Esophagus muscularis mucosa (tissue), 4 donors: ENCODE measurements at regions not wholly inside any gene's neighbourhood (a gene's known extent, or its start where the extent isn't known, plus 50 kb on each side); places are given as distances from the start of the nearest gene placed in this dataset.
"Not testable (repeated sequence)": the region's sequence is repeated elsewhere in the genome, so short reads cannot be mapped to it uniquely, and the experiment has no call there.

Experiments
- DNase-seq: peaks from one replicate; pipeline ENCODE4 v3.0.0-alpha.2; 2017; ENCODE audit errors: extremely low spot score
- H3K27ac ChIP-seq, 4 donors: fragments of 200-600 bp; sonication (generic); replicated peaks in 1 of 4; 1 replicate in 3 of 4; 2 replicates in 1 of 4; pipeline ENCODE4 v1.5.1; 2016 to 2019; ENCODE audit warnings: mild to moderate bottlenecking in 1 of 4
- H3K27me3 ChIP-seq, 4 donors: fragments of 200-600 bp; sonication (generic); one replicate each; pipeline versions ENCODE4 v1.5.1 to v1.6.0; 2016 to 2019
- H3K36me3 ChIP-seq, 4 donors: fragments of 200-600 bp; sonication (generic); one replicate each; pipeline ENCODE4 v1.5.1; 2016 to 2019
- H3K4me1 ChIP-seq, 4 donors: fragments of 200-600 bp; sonication (generic); one replicate each; pipeline ENCODE4 v1.5.1; 2016 to 2019
- H3K4me3 ChIP-seq, 4 donors: fragments of 200-600 bp; sonication (generic); 1 replicate in 2 of 4; 2 replicates in 2 of 4; pipeline ENCODE4 v1.5.1; 2016 to 2019; ENCODE audit warnings: mild to moderate bottlenecking in 4 of 4, moderate library complexity in 1 of 4
- H3K9me3 ChIP-seq, 4 donors: fragments of 200-600 bp; sonication (generic); 1 replicate in 3 of 4; 2 replicates in 1 of 4; pipeline ENCODE4 v1.5.1; 2016 to 2019
- CTCF ChIP-seq, 3 experiments: fragments of 200-600 bp in 2 of 3; fragments of 450-650 bp in 1 of 3; sonication (generic) in 2 of 3; IDR thresholded peaks; one replicate each; pipeline ENCODE4 v1.5.1; 2017 to 2019; ENCODE audit warnings: antibody characterized with exemption in 3 of 3, mild to moderate bottlenecking in 2 of 3, moderate library complexity in 1 of 3
- EP300 ChIP-seq: sonication (generic); formaldehyde crosslinking; IDR thresholded peaks from one replicate; pipeline ENCODE4 v1.6.1; 2017; ENCODE audit warnings: antibody characterized with exemption
- POLR2A ChIP-seq: fragments of 450-650 bp; IDR thresholded peaks from one replicate; pipeline ENCODE4 v1.6.1; 2017; ENCODE audit warnings: antibody characterized with exemption, moderate library complexity, mild to moderate bottlenecking, low read depth
- POLR2AphosphoS5 ChIP-seq, 2 donors: sonication (generic); formaldehyde crosslinking; IDR thresholded peaks; one replicate each; pipeline ENCODE4 v1.6.1; 2017; ENCODE audit warnings: antibody characterized with exemption in 2 of 2
- WGBS: methylation state at CpG from one replicate; pipeline ENCODE4 v1.1.5; 2018; 5-methylcytosine and 5-hydroxymethylcytosine counted together
- intact Hi-C: fragments of 100-400 bp; cut with DNase I; formaldehyde crosslinking; loops from one replicate; pipeline ENCODE4 v1.15.1; 2023

GRCh38 chr14:21860172-21860571, 186.6 kb upstream of the OR4E1 start:
- no peak for DNase-seq
- TF ChIP-seq POLR2AphosphoS5 (IDR thresholded peaks at IDR 0.05) (no peak), EP300 (no peak), CTCF (IDR thresholded peaks at IDR 0.05) (no peak), POLR2A (no peak)
- WGBS = 64% methylated on average over 3 of the region's 3 CpGs
- H3K4me1 ChIP-seq = no peaks in the 10 kb centered on the region
- H3K9me3 ChIP-seq = no peaks in the 10 kb centered on the region
- intact Hi-C loops = no loop called here
- peaks cover 0 to 6% (median 0%) of the 10 kb centered on the region in 4 donors for H3K27me3 ChIP-seq
- no peaks in the 10 kb centered on the region for H3K36me3 ChIP-seq
- H3K27ac ChIP-seq = no peak overlapping the region
- H3K4me3 ChIP-seq = no peak overlapping the region

- intact Hi-C loops = no loop called here
- Histone ChIP-seq H3K36me3 (no peaks in the 10 kb centered on the region), H3K9me3 (no peaks in the 10 kb centered on the region), H3K4me3 (no peak overlapping the region), H3K4me1 (no peaks in the 10 kb centered on the region), H3K27me3 (no peaks in the 10 kb centered on the region), H3K27ac (no peak overlapping the region)
- TF ChIP-seq POLR2A (no peak), EP300 (no peak), CTCF (IDR thresholded peaks at IDR 0.05) (no peak), POLR2AphosphoS5 (IDR thresholded peaks at IDR 0.05) (no peak)
- DNase-seq = no peak
- WGBS = 78% methylated on average over 2 of the region's 3 CpGs
Measured at GRCh38 chr14:21852775-21853174, 179.2 kb upstream of the OR4E1 start.

- intact Hi-C loops = no loop called here
- H3K27ac ChIP-seq = no peak overlapping the region
- WGBS = 23% methylated on average over 4 of the region's 4 CpGs
- no peaks in the 10 kb centered on the region for H3K9me3 ChIP-seq
- H3K4me3 ChIP-seq = no peak overlapping the region
- no peak for DNase-seq
- no peaks in the 10 kb centered on the region for H3K36me3 ChIP-seq
- no peaks in the 10 kb centered on the region for H3K4me1 ChIP-seq
- no peaks in the 10 kb centered on the region for H3K27me3 ChIP-seq
- no peak for TF ChIP-seq EP300
- peak; percentile 22 to 51 (median 28) for TF ChIP-seq CTCF (IDR thresholded peaks at IDR 0.05)
- no peak for TF ChIP-seq POLR2A
Measured at GRCh38 chr14:21852061-21852664, 178.5 kb upstream of the OR4E1 start.

- DNase-seq, H3K9me3 ChIP-seq, H3K27ac ChIP-seq, H3K4me1 ChIP-seq, intact Hi-C loops, H3K27me3 ChIP-seq, H3K4me3 ChIP-seq, H3K36me3 ChIP-seq: not testable (repeated sequence)
- WGBS = 77% methylated on average over 11 of the region's 11 CpGs
Measured at GRCh38 chr14:21846902-21847301, 173.3 kb upstream of the OR4E1 start.

GRCh38 chr14:21846227-21846885, 172.7 kb upstream of the OR4E1 start:
- Histone ChIP-seq H3K4me1 (no peaks in the 10 kb centered on the region), H3K36me3 (no peaks in the 10 kb centered on the region), H3K4me3 (no peak overlapping the region), H3K27me3 (no peaks in the 10 kb centered on the region), H3K27ac (no peak overlapping the region), H3K9me3 (no peaks in the 10 kb centered on the region)
- no peak for DNase-seq
- TF ChIP-seq EP300 (no peak), CTCF (IDR thresholded peaks at IDR 0.05) (peak in 1 of 3 experiments; percentile 30)
- intact Hi-C loops = no loop called here
- WGBS = 29% methylated on average over 13 of the region's 13 CpGs
